Activated naive CD8-positive, alpha-beta T cell (primary cell): ENCODE measurements at regions not wholly inside any gene's neighbourhood (a gene's known extent, or its start where the extent isn't known, plus 50 kb on each side); places are given as distances from the start of the nearest gene placed in this dataset.

Source experiments
- H3K27ac Mint-ChIP-seq: one replicate; pipeline ENCODE4 v1.8.0; 2021; ENCODE audit warnings: mixed read lengths
- H3K27me3 Mint-ChIP-seq: one replicate; pipeline ENCODE4 v1.8.0; 2021; ENCODE audit warnings: mixed read lengths
- H3K36me3 Mint-ChIP-seq: one replicate; pipeline ENCODE4 v1.8.0; 2021; ENCODE audit warnings: mixed read lengths
- H3K4me1 Mint-ChIP-seq: one replicate; pipeline ENCODE4 v1.8.0; 2021; ENCODE audit warnings: low read depth, mixed read lengths
- H3K4me3 Mint-ChIP-seq: one replicate; pipeline ENCODE4 v1.8.0; 2021; ENCODE audit warnings: mild to moderate bottlenecking, mixed read lengths
- H3K9me3 Mint-ChIP-seq: one replicate; pipeline ENCODE4 v1.8.0; 2021; ENCODE audit warnings: low read depth, mixed read lengths

- H3K4me1 Mint-ChIP-seq = peaks cover 3% of the 10 kb centered on the region
- H3K4me3 Mint-ChIP-seq = no peak overlapping the region
- H3K9me3 Mint-ChIP-seq = no peaks in the 10 kb centered on the region
These were observed 242.4 kb upstream of the POU3F1 start for GRCh38 chr1:38289034-38289433.

GRCh38 chr1:38287547-38287946 is 241.0 kb upstream of the POU3F1 start:
- Mint-ChIP-seq H3K27me3 (peaks cover 11% of the 10 kb centered on the region), H3K4me3 (no peak overlapping the region), H3K4me1 (no peaks in the 10 kb centered on the region), H3K27ac (no peak overlapping the region), H3K9me3 (no peaks in the 10 kb centered on the region), H3K36me3 (no peaks in the 10 kb centered on the region)

More at GRCh38 chr1:38289034-38289433, 242.4 kb upstream of the POU3F1 start:
- no peaks in the 10 kb centered on the region for H3K36me3 Mint-ChIP-seq
- H3K27ac Mint-ChIP-seq = no peak overlapping the region
- H3K27me3 Mint-ChIP-seq = peaks cover 11% of the 10 kb centered on the region

- Mint-ChIP-seq H3K4me3 (no peak overlapping the region), H3K4me1 (no peaks in the 10 kb centered on the region), H3K27ac (no peak overlapping the region), H3K9me3 (no peaks in the 10 kb centered on the region), H3K36me3 (no peaks in the 10 kb centered on the region), H3K27me3 (peaks cover 13% of the 10 kb centered on the region)
These were observed 240.4 kb upstream of the POU3F1 start for GRCh38 chr1:38287036-38287435.

- H3K27me3 Mint-ChIP-seq = peaks cover 16% of the 10 kb centered on the region
- no peaks in the 10 kb centered on the region for H3K9me3 Mint-ChIP-seq
- no peaks in the 10 kb centered on the region for H3K36me3 Mint-ChIP-seq
- no peaks in the 10 kb centered on the region for H3K4me1 Mint-ChIP-seq
- H3K4me3 Mint-ChIP-seq = no peak overlapping the region
- H3K27ac Mint-ChIP-seq = no peak overlapping the region
These were observed 239.4 kb upstream of the POU3F1 start for GRCh38 chr1:38285807-38286530.

- no peak overlapping the region for H3K4me3 Mint-ChIP-seq
- peaks cover 21% of the 10 kb centered on the region for H3K27me3 Mint-ChIP-seq
These were observed 238.4 kb upstream of the POU3F1 start for GRCh38 chr1:38284953-38285352.

GRCh38 chr1:38283696-38284470 is 237.3 kb upstream of the POU3F1 start:
- Mint-ChIP-seq H3K27ac (no peak overlapping the region), H3K27me3 (peaks cover 19% of the 10 kb centered on the region), H3K36me3 (no peaks in the 10 kb centered on the region), H3K4me3 (no peak overlapping the region), H3K4me1 (no peaks in the 10 kb centered on the region), H3K9me3 (peaks cover 9% of the 10 kb centered on the region)

More at GRCh38 chr1:38284953-38285352, 238.4 kb upstream of the POU3F1 start:
- Mint-ChIP-seq H3K4me1 (no peaks in the 10 kb centered on the region), H3K27ac (no peak overlapping the region), H3K36me3 (no peaks in the 10 kb centered on the region), H3K9me3 (peaks cover under 1% of the 10 kb centered on the region)

GRCh38 chr1:38279148-38279547 is 232.6 kb upstream of the POU3F1 start:
- Mint-ChIP-seq H3K27ac (no peak overlapping the region), H3K4me1 (no peaks in the 10 kb centered on the region), H3K4me3 (no peak overlapping the region), H3K9me3 (peaks cover 9% of the 10 kb centered on the region), H3K36me3 (no peaks in the 10 kb centered on the region), H3K27me3 (peaks cover 20% of the 10 kb centered on the region)

- Mint-ChIP-seq H3K36me3 (no peaks in the 10 kb centered on the region), H3K4me1 (no peaks in the 10 kb centered on the region), H3K27ac (no peak overlapping the region), H3K9me3 (peaks cover 9% of the 10 kb centered on the region), H3K27me3 (peaks cover 21% of the 10 kb centered on the region), H3K4me3 (no peak overlapping the region)
These were observed 231.1 kb upstream of the POU3F1 start for GRCh38 chr1:38277646-38278045.

- no peak overlapping the region for H3K4me3 Mint-ChIP-seq
- no peaks in the 10 kb centered on the region for H3K36me3 Mint-ChIP-seq
- no peak overlapping the region for H3K27ac Mint-ChIP-seq
- peaks cover 24% of the 10 kb centered on the region for H3K27me3 Mint-ChIP-seq
- no peaks in the 10 kb centered on the region for H3K4me1 Mint-ChIP-seq
- H3K9me3 Mint-ChIP-seq = peaks cover 9% of the 10 kb centered on the region
These were observed 229.4 kb upstream of the POU3F1 start for GRCh38 chr1:38275960-38276359.

GRCh38 chr1:38274974-38275373 is 228.4 kb upstream of the POU3F1 start:
- no peaks in the 10 kb centered on the region for H3K36me3 Mint-ChIP-seq
- peaks cover 9% of the 10 kb centered on the region for H3K9me3 Mint-ChIP-seq
- H3K27ac Mint-ChIP-seq = no peak overlapping the region
- H3K27me3 Mint-ChIP-seq = peaks cover 22% of the 10 kb centered on the region
- H3K4me3 Mint-ChIP-seq = no peak overlapping the region
- no peaks in the 10 kb centered on the region for H3K4me1 Mint-ChIP-seq

- H3K9me3 Mint-ChIP-seq = no peaks in the 10 kb centered on the region
- peaks cover 28% of the 10 kb centered on the region for H3K27me3 Mint-ChIP-seq
- H3K4me3 Mint-ChIP-seq = no peak overlapping the region
- no peaks in the 10 kb centered on the region for H3K36me3 Mint-ChIP-seq
- H3K4me1 Mint-ChIP-seq = no peaks in the 10 kb centered on the region
- no peak overlapping the region for H3K27ac Mint-ChIP-seq
These were observed 226.7 kb upstream of the POU3F1 start for GRCh38 chr1:38273196-38273804.

- Mint-ChIP-seq H3K27me3 (peaks cover 31% of the 10 kb centered on the region), H3K4me3 (no peak overlapping the region), H3K27ac (no peak overlapping the region), H3K36me3 (no peaks in the 10 kb centered on the region), H3K9me3 (no peaks in the 10 kb centered on the region), H3K4me1 (no peaks in the 10 kb centered on the region)
These were observed 225.9 kb upstream of the POU3F1 start for GRCh38 chr1:38272515-38272914.

- Mint-ChIP-seq H3K4me3 (no peak overlapping the region), H3K36me3 (no peaks in the 10 kb centered on the region), H3K9me3 (no peaks in the 10 kb centered on the region), H3K4me1 (no peaks in the 10 kb centered on the region), H3K27me3 (peaks cover 29% of the 10 kb centered on the region), H3K27ac (no peak overlapping the region)
These were observed 224.4 kb upstream of the POU3F1 start for GRCh38 chr1:38270849-38271633.

GRCh38 chr1:38269923-38270848 is 223.6 kb upstream of the POU3F1 start:
- Mint-ChIP-seq H3K27ac (no peak overlapping the region), H3K4me3 (no peak overlapping the region), H3K4me1 (no peaks in the 10 kb centered on the region), H3K9me3 (no peaks in the 10 kb centered on the region), H3K27me3 (peaks cover 29% of the 10 kb centered on the region), H3K36me3 (no peaks in the 10 kb centered on the region)
